ENCODE measurements at regions not wholly inside any gene's neighbourhood (a gene's known extent, or its start where the extent isn't known, plus 50 kb on each side); places are given as distances from the start of the nearest gene placed in this dataset.
"Not testable (repeated sequence)": the region's sequence is repeated elsewhere in the genome, so short reads cannot be mapped to it uniquely, and the experiment has no call there.

GRCh38 chr20:57973886-57974285, 254.6 kb downstream of the ANKRD60 start:
- Mint-ChIP-seq H3K9me3 (peaks cover 0 to 3% (median 0%) of the 10 kb centered on the region in 5 donors), H3K4me1 (no peaks in the 10 kb centered on the region), H3K36me3 (peaks cover 0 to 2% (median 0%) of the 10 kb centered on the region in 3 donors), H3K27me3 (peaks cover 5 to 10% of the 10 kb centered on the region in 2 donors), H3K4me3 (no peak overlapping the region), H3K27ac (no peak overlapping the region)
- CTCF ChIA-PET, result no interaction called here
- H3K4me1 ChIP-seq (ENCODE audit: insufficient read depth, low read length), result no peaks in the 10 kb centered on the region
- no peak overlapping the region for H3K27ac ChIP-seq (ENCODE audit: low read depth, low read length)
- no peak for DNase-seq
- no peak overlapping the region for H3K4me3 ChIP-seq (ENCODE audit: low read length)
- H3K27me3 ChIP-seq (ENCODE audit: insufficient read depth, low read length, poor library complexity, severe bottlenecking), result no peaks in the 10 kb centered on the region
- POLR2A ChIA-PET, result no interaction called here
- H3K36me3 ChIP-seq (ENCODE audit: insufficient read depth, low read length), result no peaks in the 10 kb centered on the region
- no peaks in the 10 kb centered on the region for H3K9me3 ChIP-seq (ENCODE audit: low read length)

- POLR2A ChIA-PET; H3K4me3 ChIP-seq (ENCODE audit: low read length): not testable (repeated sequence)
Observed at GRCh38 chr20:57971583-57971982, 256.9 kb downstream of the ANKRD60 start.

GRCh38 chr20:57970856-57971255, 257.6 kb downstream of the ANKRD60 start:
- no peak overlapping the region for H3K27ac ChIP-seq (ENCODE audit: low read depth, low read length)
- H3K27me3 ChIP-seq (ENCODE audit: insufficient read depth, low read length, poor library complexity, severe bottlenecking), result no peaks in the 10 kb centered on the region
- Mint-ChIP-seq H3K27ac (no peak overlapping the region), H3K4me1 (no peaks in the 10 kb centered on the region), H3K9me3 (peaks cover 0 to 3% (median 0%) of the 10 kb centered on the region in 5 donors), H3K4me3 (no peak overlapping the region), H3K36me3 (peaks cover 0 to 2% (median 0%) of the 10 kb centered on the region in 3 donors), H3K27me3 (peaks cover 3 to 26% of the 10 kb centered on the region in 2 donors)
- POLR2A ChIA-PET, result no interaction called here
- no peaks in the 10 kb centered on the region for H3K4me1 ChIP-seq (ENCODE audit: insufficient read depth, low read length)
- CTCF ChIA-PET, result no interaction called here
- H3K4me3 ChIP-seq (ENCODE audit: low read length), result no peak overlapping the region
- H3K36me3 ChIP-seq (ENCODE audit: insufficient read depth, low read length), result no peaks in the 10 kb centered on the region
- H3K9me3 ChIP-seq (ENCODE audit: low read length), result no peaks in the 10 kb centered on the region
- DNase-seq, result no peak

More at GRCh38 chr20:57971583-57971982, 256.9 kb downstream of the ANKRD60 start:
- DNase-seq; H3K27ac Mint-ChIP-seq; H3K27ac ChIP-seq (ENCODE audit: low read depth, low read length); H3K4me1 ChIP-seq (ENCODE audit: insufficient read depth, low read length); H3K9me3 ChIP-seq (ENCODE audit: low read length); H3K27me3 ChIP-seq (ENCODE audit: insufficient read depth, low read length, poor library complexity, severe bottlenecking); CTCF ChIA-PET; H3K4me1 Mint-ChIP-seq; H3K36me3 Mint-ChIP-seq; H3K4me3 Mint-ChIP-seq; H3K9me3 Mint-ChIP-seq; H3K36me3 ChIP-seq (ENCODE audit: insufficient read depth, low read length): not testable (repeated sequence)
- peaks cover 3 to 23% of the 10 kb centered on the region in 2 donors for H3K27me3 Mint-ChIP-seq

GRCh38 chr20:57970116-57970515, 258.3 kb downstream of the ANKRD60 start:
- ChIA-PET CTCF (no interaction called here), POLR2A (no interaction called here)
- Histone ChIP-seq H3K36me3 (ENCODE audit: insufficient read depth, low read length) (no peaks in the 10 kb centered on the region), H3K4me3 (ENCODE audit: low read length) (no peak overlapping the region), H3K27me3 (ENCODE audit: insufficient read depth, low read length, poor library complexity, severe bottlenecking) (no peaks in the 10 kb centered on the region), H3K9me3 (ENCODE audit: low read length) (no peaks in the 10 kb centered on the region), H3K4me1 (ENCODE audit: insufficient read depth, low read length) (no peaks in the 10 kb centered on the region), H3K27ac (ENCODE audit: low read depth, low read length) (no peak overlapping the region)
- no peak overlapping the region for H3K4me3 Mint-ChIP-seq
- H3K27me3 Mint-ChIP-seq, result peaks cover 3 to 33% of the 10 kb centered on the region in 2 donors
- no peaks in the 10 kb centered on the region for H3K4me1 Mint-ChIP-seq
- no peak overlapping the region for H3K27ac Mint-ChIP-seq
- H3K36me3 Mint-ChIP-seq, result peaks cover 0 to 2% (median 0%) of the 10 kb centered on the region in 3 donors
- peaks cover 0 to 2% (median 0%) of the 10 kb centered on the region in 5 donors for H3K9me3 Mint-ChIP-seq
- no peak for DNase-seq

GRCh38 chr20:57968120-57968519, 258.3 kb upstream of the PMEPA1 start:
- Mint-ChIP-seq H3K27ac (no peak overlapping the region), H3K4me3 (no peak overlapping the region), H3K36me3 (no peaks in the 10 kb centered on the region), H3K27me3 (peaks cover 6 to 41% of the 10 kb centered on the region in 2 donors), H3K9me3 (no peaks in the 10 kb centered on the region), H3K4me1 (no peaks in the 10 kb centered on the region)
- H3K9me3 ChIP-seq (ENCODE audit: low read length), result no peaks in the 10 kb centered on the region
- no peak overlapping the region for H3K27ac ChIP-seq (ENCODE audit: low read depth, low read length)
- H3K36me3 ChIP-seq (ENCODE audit: insufficient read depth, low read length), result no peaks in the 10 kb centered on the region
- ChIA-PET CTCF (no interaction called here), POLR2A (no interaction called here)
- H3K27me3 ChIP-seq (ENCODE audit: insufficient read depth, low read length, poor library complexity, severe bottlenecking), result no peaks in the 10 kb centered on the region
- no peak overlapping the region for H3K4me3 ChIP-seq (ENCODE audit: low read length)
- no peaks in the 10 kb centered on the region for H3K4me1 ChIP-seq (ENCODE audit: insufficient read depth, low read length)
- no peak for DNase-seq

- ChIA-PET CTCF (no interaction called here), POLR2A (no interaction called here)
- Histone ChIP-seq H3K4me1 (ENCODE audit: insufficient read depth, low read length) (no peaks in the 10 kb centered on the region), H3K4me3 (ENCODE audit: low read length) (no peak overlapping the region), H3K36me3 (ENCODE audit: insufficient read depth, low read length) (no peaks in the 10 kb centered on the region), H3K27me3 (ENCODE audit: insufficient read depth, low read length, poor library complexity, severe bottlenecking) (no peaks in the 10 kb centered on the region), H3K27ac (ENCODE audit: low read depth, low read length) (no peak overlapping the region), H3K9me3 (ENCODE audit: low read length) (no peaks in the 10 kb centered on the region)
- H3K4me1 Mint-ChIP-seq, result no peaks in the 10 kb centered on the region
- peaks cover 5 to 41% of the 10 kb centered on the region in 2 donors for H3K27me3 Mint-ChIP-seq
- no peak overlapping the region for H3K27ac Mint-ChIP-seq
- DNase-seq, result no peak
- no peak overlapping the region for H3K4me3 Mint-ChIP-seq
- H3K36me3 Mint-ChIP-seq, result no peaks in the 10 kb centered on the region
- H3K9me3 Mint-ChIP-seq, result no peaks in the 10 kb centered on the region
Observed at GRCh38 chr20:57967364-57967763, 257.5 kb upstream of the PMEPA1 start.

GRCh38 chr20:57966620-57967019, 256.8 kb upstream of the PMEPA1 start:
- Mint-ChIP-seq H3K27ac (no peak overlapping the region), H3K36me3 (no peaks in the 10 kb centered on the region), H3K4me1 (no peaks in the 10 kb centered on the region), H3K4me3 (no peak overlapping the region), H3K9me3 (no peaks in the 10 kb centered on the region), H3K27me3 (peaks cover 6 to 41% of the 10 kb centered on the region in 2 donors)
- no peak for DNase-seq
- no peak overlapping the region for H3K4me3 ChIP-seq (ENCODE audit: low read length)
- H3K27me3 ChIP-seq (ENCODE audit: insufficient read depth, low read length, poor library complexity, severe bottlenecking), result no peaks in the 10 kb centered on the region
- POLR2A ChIA-PET, result no interaction called here
- H3K9me3 ChIP-seq (ENCODE audit: low read length), result no peaks in the 10 kb centered on the region
- H3K27ac ChIP-seq (ENCODE audit: low read depth, low read length), result no peak overlapping the region
- H3K36me3 ChIP-seq (ENCODE audit: insufficient read depth, low read length), result no peaks in the 10 kb centered on the region
- H3K4me1 ChIP-seq (ENCODE audit: insufficient read depth, low read length), result no peaks in the 10 kb centered on the region
- CTCF ChIA-PET, result no interaction called here

- Mint-ChIP-seq H3K27ac (no peak overlapping the region), H3K27me3 (peaks cover 7 to 41% of the 10 kb centered on the region in 2 donors), H3K9me3 (no peaks in the 10 kb centered on the region), H3K36me3 (no peaks in the 10 kb centered on the region), H3K4me3 (no peak overlapping the region), H3K4me1 (no peaks in the 10 kb centered on the region)
- CTCF ChIA-PET, result no interaction called here
- no peak for DNase-seq
- H3K9me3 ChIP-seq (ENCODE audit: low read length), result no peaks in the 10 kb centered on the region
- no peak overlapping the region for H3K4me3 ChIP-seq (ENCODE audit: low read length)
- no peaks in the 10 kb centered on the region for H3K27me3 ChIP-seq (ENCODE audit: insufficient read depth, low read length, poor library complexity, severe bottlenecking)
- no peaks in the 10 kb centered on the region for H3K4me1 ChIP-seq (ENCODE audit: insufficient read depth, low read length)
- POLR2A ChIA-PET, result no interaction called here
- H3K27ac ChIP-seq (ENCODE audit: low read depth, low read length), result no peak overlapping the region
- H3K36me3 ChIP-seq (ENCODE audit: insufficient read depth, low read length), result no peaks in the 10 kb centered on the region
Observed at GRCh38 chr20:57965441-57965840, 255.6 kb upstream of the PMEPA1 start.
